Prostate gland (tissue), 2 donors: ENCODE measurements at regions not wholly inside any gene's neighbourhood (a gene's known extent, or its start where the extent isn't known, plus 50 kb on each side); places are given as distances from the start of the nearest gene placed in this dataset.

Source experiments
- DNase-seq: peaks from one replicate; pipeline ENCODE4 v3.0.0-alpha.2; 2019; ENCODE audit warnings: low spot score
- H3K27ac ChIP-seq, 2 donors: fragments of 200-600 bp; sonication (generic); 2 replicates each; pipeline ENCODE4 v1.5.1; 2017 to 2019
- H3K27me3 ChIP-seq: fragments of 200-600 bp; sonication (generic); replicated peaks from 2 replicates; pipeline ENCODE4 v1.5.1; 2019; ENCODE audit not compliant: insufficient read depth
- H3K36me3 ChIP-seq, 2 donors: fragments of 200-600 bp; sonication (generic); 1 replicate in 1 of 2; 2 replicates in 1 of 2; pipeline versions ENCODE4 v1.5.1 to v1.8.1; 2017 to 2019
- H3K4me1 ChIP-seq: fragments of 200-600 bp; sonication (generic); replicated peaks from 2 replicates; pipeline ENCODE4 v1.5.1; 2019
- H3K4me3 ChIP-seq, 2 donors: fragments of 200-600 bp; sonication (generic); 2 replicates each; pipeline ENCODE4 v1.5.1; 2017 to 2019
- H3K9me3 ChIP-seq: fragments of 200-600 bp; sonication (generic); 2 replicates; pipeline ENCODE4 v1.5.1; 2017
- CTCF ChIP-seq, 4 experiments: fragments of 200-600 bp in 2 of 4; fragments of 450-650 bp in 2 of 4; sonication (generic) in 2 of 4; IDR thresholded peaks; 1 replicate in 3 of 4; 2 replicates in 1 of 4; pipeline ENCODE4 v1.5.1; 2016 to 2019; ENCODE audit warnings: antibody characterized with exemption in 4 of 4, mild to moderate bottlenecking in 2 of 4, moderate library complexity in 2 of 4
- POLR2A ChIP-seq: fragments of 450-650 bp; IDR thresholded peaks from one replicate; pipeline ENCODE4 v1.6.1; 2016; ENCODE audit warnings: antibody characterized with exemption, mild to moderate bottlenecking
- POLR2AphosphoS5 ChIP-seq: sonication (generic); formaldehyde crosslinking; IDR thresholded peaks from one replicate; pipeline ENCODE4 v1.6.1; 2017; ENCODE audit warnings: antibody characterized with exemption
- WGBS: methylation state at CpG from one replicate; pipeline ENCODE4 v1.1.5; 2018; 5-methylcytosine and 5-hydroxymethylcytosine counted together
- intact Hi-C: fragments of 100-400 bp; cut with DNase I; formaldehyde crosslinking; loops from one replicate; pipeline ENCODE4 v1.14.2; 2022

DNA sequence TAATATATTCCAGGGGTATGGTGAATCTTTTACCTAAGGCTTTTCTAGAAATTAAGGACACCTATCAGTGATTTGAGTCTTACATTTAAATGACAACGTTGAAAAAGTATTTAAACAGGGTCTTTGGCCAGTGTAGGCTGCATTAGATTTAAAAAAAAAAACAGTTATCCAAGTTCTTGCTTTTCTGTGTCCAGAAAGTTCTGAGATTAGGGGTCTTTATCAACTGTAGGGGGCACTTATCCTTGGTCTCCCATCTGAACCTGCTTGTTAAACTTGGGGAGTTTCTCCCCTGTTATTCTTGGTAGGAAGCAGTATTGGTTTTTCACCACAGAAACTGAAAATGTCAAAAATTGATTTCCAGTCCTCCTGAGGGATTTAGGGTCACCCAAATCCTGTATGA lies 155.9 kb upstream of the ZNF217 start:
- 53% methylated on average over 1 of the region's 1 CpG for WGBS
- H3K27me3 ChIP-seq = no peaks in the 10 kb centered on the region

GRCh38 chr20:53748821-53749421 lies 155.3 kb upstream of the ZNF217 start:
- 73% methylated on average over 6 of the region's 6 CpGs for WGBS
- Histone ChIP-seq H3K36me3 (no peaks in the 10 kb centered on the region), H3K27ac (no peak overlapping the region), H3K4me1 (peaks cover 8% of the 10 kb centered on the region), H3K4me3 (no peak overlapping the region), H3K9me3 (no peaks in the 10 kb centered on the region), H3K27me3 (no peaks in the 10 kb centered on the region)
- intact Hi-C loops = no loop called here
- TF ChIP-seq CTCF (IDR thresholded peaks at IDR 0.05) = no peak
- DNase-seq = no peak

More for the DNA sequence above, 155.9 kb upstream of the ZNF217 start:
- Histone ChIP-seq H3K36me3 (no peaks in the 10 kb centered on the region), H3K4me3 (no peak overlapping the region), H3K9me3 (no peaks in the 10 kb centered on the region), H3K27ac (no peak overlapping the region), H3K4me1 (peaks cover 8% of the 10 kb centered on the region)
- intact Hi-C loops = no loop called here
- TF ChIP-seq CTCF (IDR thresholded peaks at IDR 0.05) (no peak), POLR2AphosphoS5 (no peak), POLR2A (no peak)
- DNase-seq = no peak

GRCh38 chr20:53748176-53748575 lies 154.5 kb upstream of the ZNF217 start:
- Histone ChIP-seq H3K27ac (no peak overlapping the region), H3K4me1 (peaks cover 8% of the 10 kb centered on the region), H3K27me3 (no peaks in the 10 kb centered on the region), H3K4me3 (no peak overlapping the region), H3K36me3 (no peaks in the 10 kb centered on the region), H3K9me3 (no peaks in the 10 kb centered on the region)
- no peak for TF ChIP-seq POLR2A
- no peak for TF ChIP-seq CTCF (IDR thresholded peaks at IDR 0.05)
- TF ChIP-seq POLR2AphosphoS5 = no peak
- WGBS = 88% methylated on average over 2 of the region's 2 CpGs
- intact Hi-C loops = no loop called here
- DNase-seq = no peak

- H3K4me3 ChIP-seq = no peak overlapping the region
- intact Hi-C loops = no loop called here
Observed at GRCh38 chr20:53743607-53744260, 150.1 kb upstream of the ZNF217 start.

More at GRCh38 chr20:53743607-53744260, 150.1 kb upstream of the ZNF217 start:
- Histone ChIP-seq H3K9me3 (no peaks in the 10 kb centered on the region), H3K36me3 (no peaks in the 10 kb centered on the region), H3K27me3 (no peaks in the 10 kb centered on the region), H3K27ac (no peak overlapping the region), H3K4me1 (no peaks in the 10 kb centered on the region)
- WGBS = 83% methylated on average over 12 of the region's 12 CpGs
- no peak for DNase-seq
- TF ChIP-seq CTCF (IDR thresholded peaks at IDR 0.05) (no peak), POLR2A (no peak), POLR2AphosphoS5 (no peak)
